Stimulated activated CD8-positive, alpha-beta memory T cell treated with anti-CD3 and anti-CD28 coated beads, Interleukin-2, amount 100 ng/mL, for 1 hour (primary cell): ENCODE measurements at regions not wholly inside any gene's neighbourhood (a gene's known extent, or its start where the extent isn't known, plus 50 kb on each side); places are given as distances from the start of the nearest gene placed in this dataset.

Source experiments
- DNase-seq, 2 donors: peaks; one replicate each; pipeline ENCODE4 v3.0.0-alpha.2; 2020; ENCODE audit warnings: low read depth in 2 of 2

DNA sequence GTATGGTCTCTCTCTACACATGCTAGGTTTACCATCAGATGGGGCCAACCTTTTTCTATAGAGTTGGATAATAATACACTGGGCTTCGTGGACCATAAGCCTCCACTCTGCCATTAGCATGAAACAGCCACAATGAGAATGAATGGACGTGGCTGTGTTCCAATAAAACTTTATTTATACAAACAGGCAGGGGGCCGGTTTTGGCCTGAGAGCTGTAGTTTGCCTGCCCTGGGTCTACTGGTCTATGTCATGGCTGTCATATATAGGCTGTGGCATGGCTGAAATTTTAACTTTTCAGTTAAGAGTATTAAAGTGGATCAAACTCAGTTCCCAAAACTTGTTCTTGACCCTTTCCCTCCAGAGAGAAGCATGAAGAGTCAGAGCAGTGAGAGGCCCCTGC lies 120.3 kb upstream of the MYL2 start:
- DNase-seq = no peak

DNA sequence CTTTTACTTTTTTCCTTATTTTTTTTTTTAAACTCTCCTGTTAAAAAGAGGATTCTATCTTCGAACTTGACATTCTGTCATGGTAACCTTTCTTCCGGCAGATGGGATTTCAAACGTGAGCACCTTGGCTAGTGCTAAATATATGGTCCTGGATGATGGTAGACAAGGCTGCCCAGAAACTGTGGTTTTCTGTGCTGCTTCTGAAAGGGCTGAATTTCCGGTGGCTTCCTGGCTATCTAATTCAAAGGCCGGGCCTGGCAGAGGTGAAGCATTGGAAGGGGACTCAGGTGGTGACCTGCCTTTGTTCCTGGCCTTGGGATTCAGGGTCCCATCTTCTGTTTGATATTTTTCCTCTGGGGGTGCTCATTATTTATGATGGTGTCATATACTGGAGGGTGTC lies 118.6 kb upstream of the MYL2 start:
- DNase-seq = no peak

DNA sequence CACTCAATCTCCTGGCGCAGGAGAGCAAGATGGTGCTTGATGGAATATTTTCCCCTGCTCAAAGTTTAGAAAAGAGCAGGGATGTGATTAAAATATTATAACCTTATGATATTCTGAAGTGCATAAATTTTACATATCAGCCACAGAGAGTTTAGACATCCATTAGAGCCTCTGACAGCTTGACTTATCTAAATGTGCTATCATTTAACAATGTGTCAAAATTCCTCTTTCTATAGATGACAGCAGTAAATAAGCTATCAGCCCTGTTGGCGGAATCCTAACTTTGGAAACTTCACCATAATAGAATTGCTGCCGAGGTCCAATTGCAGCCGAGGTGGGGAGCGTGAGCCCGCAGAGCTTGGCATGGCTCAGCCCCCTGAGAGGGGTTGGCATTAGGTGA lies 117.7 kb upstream of the MYL2 start:
- DNase-seq = no peak

DNA sequence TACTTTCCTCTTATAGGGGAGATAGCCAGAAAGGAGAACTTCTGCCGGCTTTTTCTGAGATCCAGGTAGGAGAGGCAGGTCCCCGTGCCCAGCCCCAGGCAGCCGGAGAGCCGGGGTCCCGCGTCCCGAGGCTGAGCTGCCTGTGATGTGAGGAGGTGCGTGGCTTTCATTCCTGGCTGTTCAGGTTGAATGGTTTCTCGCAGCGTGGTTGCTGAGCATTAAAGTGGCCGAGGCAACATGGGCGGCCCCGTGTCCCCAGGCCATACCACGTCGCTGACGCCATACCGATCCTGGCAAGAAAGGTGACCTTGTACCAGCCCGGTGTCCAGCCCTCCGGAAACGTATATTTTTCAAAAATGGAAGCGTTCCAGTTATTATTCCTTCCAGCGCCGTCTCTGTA lies 116.7 kb upstream of the MYL2 start:
- DNase-seq = no peak

DNA sequence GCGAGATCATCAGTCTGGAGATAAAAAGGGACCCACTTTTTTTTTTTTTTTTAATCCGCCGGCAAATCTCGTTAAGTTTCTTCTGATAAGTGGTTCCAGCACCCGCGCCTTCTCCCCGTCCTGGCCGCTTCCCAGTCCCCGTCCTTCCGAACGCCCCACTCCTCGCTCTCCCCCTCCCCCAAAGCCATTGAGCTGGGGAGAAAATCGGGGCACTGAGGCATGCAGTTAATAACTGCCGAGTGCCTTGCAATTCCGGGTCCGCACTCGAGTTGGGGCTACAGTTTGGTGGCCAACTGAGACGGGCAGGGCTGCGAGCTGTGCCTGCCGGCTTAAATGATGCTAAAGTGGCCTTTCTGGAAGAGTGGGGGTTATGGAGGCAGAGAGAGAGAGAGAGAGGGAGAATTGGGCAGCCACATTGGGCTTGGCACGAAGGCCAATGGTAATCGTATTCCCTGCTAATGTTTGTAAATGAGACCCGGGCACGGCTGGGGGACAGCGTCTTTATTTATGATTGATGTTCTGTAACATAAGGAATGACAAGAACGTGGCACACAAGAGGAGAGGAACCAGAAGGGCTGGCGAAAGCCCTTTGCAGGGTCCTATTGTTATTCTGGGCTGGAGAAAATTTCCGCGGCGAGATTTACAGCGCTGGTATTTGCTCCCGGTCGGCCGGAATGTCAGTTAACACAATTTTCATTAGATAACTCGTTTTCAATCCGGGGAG lies 115.4 kb upstream of the MYL2 start:
- no peak for DNase-seq

DNA sequence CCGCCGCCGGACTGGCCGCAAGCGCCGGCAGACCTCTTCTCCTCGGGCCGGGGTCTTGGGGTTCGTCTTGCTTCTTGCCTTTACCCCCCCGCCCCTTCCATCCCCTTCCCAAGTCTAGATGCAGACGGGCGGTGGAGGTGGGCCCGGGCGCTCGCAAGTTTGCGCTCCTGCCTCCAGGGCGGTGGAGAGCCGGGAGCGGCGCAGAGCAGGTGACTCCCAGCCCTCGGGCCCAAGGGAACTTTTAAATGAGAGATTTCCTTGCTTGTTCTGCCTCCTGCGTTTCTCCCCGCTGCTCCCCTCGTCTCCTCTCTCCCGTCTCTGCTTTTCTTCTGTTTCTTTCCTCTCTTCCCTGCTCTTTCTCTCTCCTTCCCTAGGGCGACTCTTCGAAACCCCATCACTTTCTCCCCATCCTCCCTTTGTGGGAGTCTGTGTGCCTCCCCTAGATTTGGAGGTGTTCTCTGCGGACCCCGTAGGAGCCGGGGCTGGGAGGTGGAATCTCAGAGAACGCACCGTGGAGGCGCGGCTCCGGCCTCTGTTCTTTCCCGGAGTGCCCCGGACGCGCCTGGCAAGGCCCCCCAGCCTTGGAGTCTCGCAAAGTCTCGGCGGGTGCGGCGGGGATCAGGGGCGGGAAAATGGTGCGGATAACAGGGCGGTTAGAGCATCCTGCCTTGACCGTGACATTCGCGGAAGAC lies 114.7 kb upstream of the MYL2 start:
- no peak for DNase-seq

DNA sequence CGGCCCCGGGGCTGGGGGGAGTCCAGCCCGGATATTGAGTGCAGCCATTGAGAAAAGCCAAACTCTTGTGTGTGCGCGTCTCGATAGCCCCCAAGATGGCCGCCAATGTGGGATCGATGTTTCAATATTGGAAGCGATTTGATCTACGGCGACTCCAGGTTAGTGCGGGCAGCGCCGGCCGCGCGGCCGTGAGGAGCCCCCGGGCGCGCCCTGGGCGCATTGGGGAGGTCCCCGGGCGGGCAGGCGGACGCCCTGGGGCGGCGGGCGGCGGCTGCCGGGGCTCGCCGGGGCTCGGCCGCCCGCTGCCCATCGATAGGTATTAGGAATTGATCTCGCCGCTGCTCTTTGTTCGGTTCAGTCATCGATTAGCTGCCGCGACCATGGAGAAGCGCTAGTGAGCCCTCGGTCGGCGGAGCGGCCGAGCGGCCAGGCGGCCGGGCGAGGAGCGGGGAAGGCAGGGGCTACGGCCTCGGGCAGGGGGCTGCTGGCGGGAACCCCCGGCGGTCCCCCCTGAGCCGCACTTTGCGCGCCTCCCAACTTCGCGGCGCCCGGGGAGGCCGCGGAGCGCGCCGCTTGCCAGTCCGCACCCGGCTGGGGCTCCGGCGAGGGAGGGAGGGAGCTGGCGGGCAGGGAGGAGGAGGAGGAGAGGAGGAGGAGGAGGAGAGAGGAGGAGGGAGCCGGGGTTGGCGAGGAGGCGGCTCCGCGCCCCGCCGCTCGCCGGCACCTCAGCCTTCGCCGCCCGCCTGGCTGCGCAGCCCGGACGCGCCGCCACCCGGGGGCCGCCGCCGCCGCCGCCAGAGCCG lies 113.9 kb upstream of the MYL2 start, which contains the start of gene CUX2:
Gene CUX2 (plus strand): TSS at position 83 of the 803 bp plus-strand sequence.
- DNase-seq = no peak

DNA sequence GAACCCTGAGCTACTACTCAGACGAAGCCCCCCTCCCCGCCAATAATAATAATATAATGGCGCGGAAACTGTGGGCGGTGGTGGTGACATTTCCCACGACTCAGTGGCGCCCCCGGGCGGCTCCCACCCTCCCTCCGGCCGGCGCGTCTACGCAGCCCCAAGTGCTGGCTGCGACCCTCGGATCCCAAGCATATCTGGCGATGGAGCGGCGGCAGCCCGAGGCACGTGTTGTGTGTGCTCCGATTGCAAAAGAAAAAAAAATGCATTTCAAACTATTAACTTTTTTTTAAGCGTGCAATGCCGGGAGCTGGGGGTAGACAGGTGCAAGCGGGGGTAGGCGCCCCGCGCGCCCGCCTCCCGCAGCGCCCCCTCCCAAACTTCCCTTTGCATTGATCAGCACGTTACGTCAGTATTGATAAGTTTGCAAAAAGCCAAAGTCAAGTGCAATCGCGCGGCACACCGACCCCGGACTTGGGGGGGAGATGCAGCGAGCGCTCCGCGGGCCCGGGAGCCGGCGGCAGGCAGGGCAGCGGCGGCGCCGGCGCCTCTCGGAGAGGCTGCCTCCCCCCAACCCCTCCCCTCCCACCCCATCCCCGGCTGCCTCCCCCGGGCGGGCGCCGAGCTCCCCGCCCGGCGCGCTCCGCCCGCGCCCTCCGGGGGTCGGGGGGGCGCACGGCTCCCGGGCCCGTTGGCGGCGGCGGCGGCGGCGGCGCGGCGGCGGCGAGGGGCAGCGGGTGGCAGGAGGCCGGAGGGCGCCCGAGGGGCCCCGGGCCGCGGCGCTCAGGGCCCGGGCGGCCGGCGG lies 113.1 kb upstream of the MYL2 start:
- no peak for DNase-seq

DNA sequence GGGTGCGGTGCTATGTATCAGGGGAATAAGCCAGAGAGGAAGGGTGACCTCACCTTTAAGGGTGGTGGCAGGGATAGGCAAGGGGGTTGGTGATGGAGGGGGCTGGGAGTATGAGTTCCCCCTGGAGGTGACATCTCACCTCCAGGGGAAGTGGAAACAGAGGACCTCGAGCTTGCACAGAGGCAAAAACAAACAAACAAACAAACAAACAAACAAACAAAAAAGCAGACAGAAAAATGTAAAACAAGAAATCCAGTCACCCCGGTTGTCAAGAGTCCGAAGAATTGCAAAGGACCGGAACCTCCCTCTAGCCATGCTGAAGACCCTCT lies 112.2 kb upstream of the MYL2 start:
- no peak for DNase-seq

DNA sequence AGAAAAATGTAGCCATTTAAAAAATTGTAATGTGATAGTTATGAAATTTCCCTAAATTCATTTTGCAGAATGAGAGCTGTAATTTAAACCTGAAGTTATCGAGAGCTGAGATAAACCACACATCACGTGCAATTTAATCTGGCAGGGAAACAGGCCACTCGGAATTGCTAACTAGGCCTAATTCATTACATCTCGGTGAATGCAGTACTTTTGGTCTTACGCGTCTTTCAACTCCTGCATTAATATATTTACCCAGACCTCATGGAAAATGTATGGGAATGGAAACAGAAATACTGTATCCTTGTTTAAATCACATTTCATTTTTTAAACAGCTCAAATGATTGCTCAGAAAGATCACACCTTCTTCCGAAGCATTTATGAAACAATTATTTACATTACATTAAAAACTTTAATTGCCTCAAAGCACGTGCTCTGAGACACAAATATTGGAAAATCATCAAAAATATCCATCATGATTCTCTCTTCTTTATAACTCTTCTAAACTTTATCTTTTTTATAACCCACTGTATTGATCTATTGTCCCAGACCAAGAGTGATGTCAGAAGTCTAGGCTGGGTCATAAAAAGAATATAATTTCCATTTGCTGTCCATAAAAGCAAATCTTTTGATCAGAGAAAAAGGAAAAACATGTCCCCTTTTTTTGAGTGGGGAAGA lies 111.7 kb upstream of the MYL2 start:
- no peak for DNase-seq

DNA sequence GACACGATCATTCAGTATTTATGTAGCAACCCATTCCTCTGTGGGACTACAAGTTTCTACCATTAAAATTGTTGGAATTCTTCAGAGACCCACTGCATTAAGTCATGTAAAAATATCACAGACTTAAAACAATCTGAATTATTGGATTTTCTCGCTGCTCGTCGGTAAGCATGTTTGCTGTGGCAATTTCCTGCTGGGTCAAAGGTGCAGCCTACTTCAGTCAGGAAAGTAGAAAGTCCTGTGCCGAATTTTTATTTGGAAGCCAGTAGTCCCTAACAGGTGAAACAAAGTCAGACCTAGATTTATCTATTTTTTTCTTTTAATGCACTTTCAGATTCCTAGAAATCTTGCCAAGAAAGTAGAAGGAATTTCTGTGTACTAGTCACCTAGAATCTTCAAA lies 110.4 kb upstream of the MYL2 start:
- DNase-seq = no peak

DNA sequence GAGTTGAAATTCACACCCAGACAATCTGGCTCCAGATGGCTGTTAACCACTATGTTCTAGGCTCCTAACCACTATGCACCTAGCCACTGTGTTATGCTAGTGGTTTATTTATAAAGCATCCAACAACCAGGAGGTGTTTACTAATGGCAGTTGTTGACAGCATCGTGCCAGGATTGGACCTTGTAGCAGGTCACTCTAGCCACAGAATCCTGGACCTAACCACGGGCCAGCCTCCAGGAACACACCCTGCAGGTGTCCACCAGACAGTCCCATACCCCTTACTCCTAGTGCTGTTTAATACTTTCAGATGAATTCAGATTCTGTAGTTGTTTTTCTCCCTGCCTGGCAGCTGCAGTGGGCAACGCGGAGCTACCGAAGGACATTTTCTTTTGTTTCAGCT lies 109.4 kb upstream of the MYL2 start:
- no peak for DNase-seq

DNA sequence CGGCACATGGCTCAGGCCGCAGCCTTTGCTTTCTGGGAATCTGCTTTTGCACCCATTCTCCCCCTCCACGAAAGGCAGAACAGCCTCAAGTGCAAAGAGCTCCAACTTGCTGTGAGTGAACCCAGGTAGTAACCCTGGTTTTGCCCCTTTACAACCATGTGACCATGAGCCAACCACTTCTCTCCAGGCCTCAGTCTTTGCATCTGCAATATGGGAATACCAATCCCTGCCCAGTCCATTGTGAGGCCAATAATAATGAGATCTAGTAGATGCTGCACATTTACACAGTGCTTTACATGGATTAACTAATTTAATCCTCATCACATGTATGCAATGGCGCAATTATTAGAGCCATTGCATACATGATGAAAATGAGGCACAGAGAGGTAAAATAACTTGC lies 108.9 kb upstream of the MYL2 start:
- DNase-seq = no peak

DNA sequence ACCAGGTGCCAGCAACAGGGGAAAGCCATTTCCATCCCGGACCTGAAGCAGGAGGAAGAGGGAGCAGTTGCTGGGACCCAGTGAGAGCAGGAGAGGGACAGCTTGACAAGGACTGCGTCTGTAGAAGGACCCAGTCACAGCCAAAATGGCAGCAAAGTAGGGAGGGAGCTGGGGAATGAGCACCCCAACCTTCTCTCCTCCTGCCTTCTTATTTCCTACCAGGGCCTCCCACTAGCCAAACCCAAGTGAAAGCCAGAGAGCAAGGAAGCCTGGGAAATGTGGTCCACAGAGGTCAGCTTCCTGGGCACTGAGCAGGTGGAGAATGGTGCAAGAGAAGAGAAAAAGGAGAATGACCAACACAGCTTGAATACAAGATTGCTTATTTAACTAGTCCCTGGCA lies 108.5 kb upstream of the MYL2 start:
- DNase-seq = no peak

DNA sequence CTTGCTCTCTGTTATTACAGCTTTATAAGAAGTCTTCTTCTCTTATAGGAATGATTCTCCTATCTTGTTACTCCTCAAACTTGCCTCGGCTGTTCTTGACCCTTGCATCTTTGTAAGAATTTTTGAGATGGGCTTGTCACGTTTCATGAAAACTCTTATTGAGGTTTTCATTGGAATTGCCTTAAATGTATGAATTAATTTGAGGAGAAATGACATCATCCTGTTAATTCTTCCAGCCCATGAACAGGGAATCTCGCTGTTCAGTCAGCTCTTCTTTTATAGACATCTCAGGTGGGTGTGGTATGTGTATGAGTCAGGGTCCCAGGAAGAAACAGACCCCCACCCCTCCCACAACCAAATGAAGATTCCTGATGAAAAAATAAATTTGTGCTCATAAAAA lies 107.1 kb upstream of the MYL2 start:
- no peak for DNase-seq

DNA sequence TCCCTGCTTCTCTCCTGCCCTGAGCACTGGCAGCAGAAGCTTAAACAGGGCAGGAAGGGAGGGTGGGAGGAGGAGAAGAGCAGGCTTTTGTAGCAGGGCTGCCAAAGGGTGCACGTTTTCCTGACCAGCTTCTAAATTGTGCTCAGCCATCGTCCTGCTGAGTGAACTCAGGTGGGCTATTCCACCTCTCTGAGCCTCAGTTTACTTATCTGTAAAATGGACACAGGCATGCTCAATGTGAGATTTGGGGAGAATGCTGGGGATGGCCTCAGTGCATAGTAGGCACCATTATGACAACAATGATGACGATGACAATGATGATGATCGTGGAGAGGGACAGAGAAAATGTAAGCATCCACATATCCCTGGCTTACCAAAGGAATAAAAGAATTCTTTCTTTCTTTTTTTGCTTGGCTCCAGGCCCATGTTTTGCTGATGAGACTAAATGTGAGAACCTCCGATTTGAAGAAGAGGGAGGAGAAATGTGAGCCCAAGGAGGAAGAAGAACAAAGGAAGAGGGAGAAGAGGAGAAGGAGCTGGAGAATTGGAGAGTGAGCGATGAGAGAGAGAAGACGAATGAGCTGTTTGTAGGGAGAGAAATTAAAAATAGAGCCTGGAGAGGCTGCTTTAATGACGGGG lies 105.5 kb upstream of the MYL2 start:
- no peak for DNase-seq

DNA sequence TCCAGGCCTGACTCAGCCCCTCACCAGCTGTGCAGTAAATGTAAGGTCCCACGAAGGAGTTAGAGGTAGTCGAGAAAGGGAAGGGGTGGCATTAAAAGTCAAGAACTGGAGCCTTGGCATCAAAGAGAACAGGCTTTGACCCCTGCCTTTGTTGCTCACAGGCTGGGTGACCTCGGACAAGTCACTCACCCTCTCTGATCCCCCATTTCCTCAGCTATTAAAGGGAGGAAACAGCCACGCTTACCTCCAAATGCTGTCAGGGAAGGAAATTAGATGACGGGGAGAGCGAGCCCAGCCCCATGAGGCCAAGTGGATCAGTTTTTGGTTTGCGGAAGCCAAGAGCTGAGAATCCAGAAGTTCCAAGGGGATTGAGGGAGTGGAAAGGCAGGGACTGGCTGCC lies 104.9 kb upstream of the MYL2 start:
- DNase-seq = no peak

DNA sequence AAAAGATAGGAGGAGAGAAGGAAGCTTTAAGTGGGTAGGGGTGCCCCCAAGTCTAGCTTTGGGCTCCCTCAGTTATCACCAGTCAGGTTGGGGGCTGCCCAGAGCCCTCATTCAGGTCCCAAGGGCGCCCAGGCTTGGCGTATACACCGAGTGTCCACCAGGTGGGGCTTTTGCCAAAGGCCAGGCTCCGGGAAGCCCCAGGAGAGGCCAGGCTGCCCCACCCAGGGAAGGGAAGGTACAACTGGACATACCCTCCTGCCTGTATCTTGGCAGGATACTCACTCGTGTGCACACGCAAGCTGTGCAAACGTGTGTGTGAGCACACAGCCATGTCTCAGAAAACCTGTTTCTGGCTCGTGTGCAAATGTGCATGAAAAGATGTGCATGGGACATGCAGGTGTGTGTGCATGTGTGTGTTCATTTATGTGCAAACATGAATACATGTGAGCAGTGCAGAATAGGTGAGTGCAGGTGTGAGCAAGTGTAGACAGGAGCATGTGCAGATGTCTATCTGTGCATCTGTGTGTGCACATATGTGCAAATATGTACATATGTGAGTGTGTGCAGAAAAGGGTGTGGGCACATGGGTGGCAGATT lies 103.9 kb upstream of the MYL2 start:
- DNase-seq = peak in 1 of 2 donors; percentile 32

DNA sequence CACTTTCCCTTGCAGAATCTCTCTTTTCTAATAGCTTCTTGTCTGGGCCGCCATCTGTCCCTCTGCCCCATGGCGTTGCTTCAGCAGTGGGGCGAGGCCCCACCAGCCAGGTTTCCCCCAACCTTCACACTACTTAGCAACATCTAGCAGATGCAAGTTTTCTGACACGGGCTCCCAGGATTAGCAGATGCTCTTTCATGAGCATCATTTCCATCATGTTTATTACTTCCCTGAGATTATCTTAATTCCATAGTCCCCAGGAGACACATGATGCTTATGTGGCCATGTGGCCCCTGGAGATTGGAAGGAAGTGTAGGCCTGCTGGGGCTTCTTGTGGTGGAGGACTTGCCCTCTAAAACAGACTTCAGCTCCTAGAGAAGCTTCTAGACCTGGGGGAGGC lies 102.0 kb upstream of the MYL2 start:
- no peak for DNase-seq

DNA sequence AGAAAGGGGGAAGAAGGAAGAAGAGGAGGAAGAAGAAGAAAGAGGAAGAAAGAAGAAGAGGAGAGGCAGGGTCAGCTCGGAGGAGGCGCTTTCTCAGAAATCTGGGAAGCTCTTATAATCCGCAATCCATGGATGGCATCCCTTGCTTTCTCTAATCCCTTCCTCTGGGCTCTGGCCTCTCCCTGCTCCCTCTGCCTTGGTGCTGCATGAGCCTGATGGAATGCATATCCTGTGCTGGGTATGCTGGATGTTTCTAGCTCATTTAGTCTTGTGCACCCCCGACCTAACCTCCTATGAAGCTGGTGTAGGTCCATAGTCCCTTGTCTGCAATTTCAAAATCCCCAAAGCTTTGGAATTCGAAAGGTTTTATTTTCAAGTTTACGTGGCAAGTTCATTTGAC lies 94.2 kb upstream of the MYL2 start:
- no peak for DNase-seq

DNA sequence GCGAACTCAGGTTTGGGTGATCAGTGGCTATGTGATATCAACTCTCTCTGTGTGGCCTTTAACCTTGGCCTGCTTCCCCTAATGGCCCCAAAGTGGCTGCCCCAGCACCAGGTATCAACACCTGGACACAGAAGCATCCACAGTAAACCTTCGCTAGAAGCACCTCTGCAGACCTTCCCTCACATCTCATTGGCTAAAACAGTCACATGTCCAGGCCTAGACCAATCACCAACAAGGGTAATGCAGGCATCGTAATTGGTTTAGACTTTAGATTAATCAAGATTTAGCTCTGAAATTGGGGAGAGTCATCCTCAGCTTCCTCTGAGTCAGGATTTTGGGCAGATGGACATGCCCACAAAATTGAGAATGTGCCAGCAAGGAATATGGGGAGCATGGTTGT lies 92.5 kb upstream of the MYL2 start:
- no peak for DNase-seq
